ENCODE measurements at regions not wholly inside any gene's neighbourhood (a gene's known extent, or its start where the extent isn't known, plus 50 kb on each side); places are given as distances from the start of the nearest gene placed in this dataset.

DNA sequence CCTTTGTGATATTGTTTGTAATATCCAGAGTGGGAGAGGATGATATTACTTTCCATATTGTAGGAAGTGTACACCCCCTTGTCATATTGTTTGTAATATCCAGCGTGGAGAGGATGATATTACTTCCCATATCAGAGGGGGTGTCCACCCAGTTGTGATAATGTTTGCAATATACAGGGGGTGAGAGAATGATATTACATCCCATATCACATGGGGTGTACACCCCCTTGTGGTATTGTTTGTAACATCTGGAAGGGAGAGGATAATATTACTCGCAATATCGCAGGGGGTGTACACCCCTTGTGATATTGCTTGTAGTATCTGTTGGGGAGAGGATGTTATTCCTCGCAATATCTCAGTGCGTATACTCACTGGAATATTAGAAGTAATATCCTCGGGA is 61.5 kb downstream of the PRSS23 start:
- Histone ChIP-seq H3K9ac (ENCODE audit: insufficient read length) (no peak overlapping the region), H3K4me3 (no peak overlapping the region), H3K36me3 (ENCODE audit: insufficient read depth, low read length) (no peaks in the 10 kb centered on the region), H3K27ac (no peak overlapping the region), H3K9me3 (ENCODE audit: low read depth, low read length) (no peaks in the 10 kb centered on the region)
- no peak for DNase-seq (ENCODE audit: low read depth, low spot score)
- no peak for TF ChIP-seq POLR2AphosphoS5 (IDR thresholded peaks at IDR 0.05; ENCODE audit: borderline replicate concordance, low read depth, low read length)
- TF ChIP-seq FOXP2 (optimal IDR thresholded peaks at IDR 0.05; ENCODE audit: control extremely low read depth, extremely low read length, insufficient read depth): no peak
- no peak for TF ChIP-seq EZH2 (IDR thresholded peaks at IDR 0.05)

DNA sequence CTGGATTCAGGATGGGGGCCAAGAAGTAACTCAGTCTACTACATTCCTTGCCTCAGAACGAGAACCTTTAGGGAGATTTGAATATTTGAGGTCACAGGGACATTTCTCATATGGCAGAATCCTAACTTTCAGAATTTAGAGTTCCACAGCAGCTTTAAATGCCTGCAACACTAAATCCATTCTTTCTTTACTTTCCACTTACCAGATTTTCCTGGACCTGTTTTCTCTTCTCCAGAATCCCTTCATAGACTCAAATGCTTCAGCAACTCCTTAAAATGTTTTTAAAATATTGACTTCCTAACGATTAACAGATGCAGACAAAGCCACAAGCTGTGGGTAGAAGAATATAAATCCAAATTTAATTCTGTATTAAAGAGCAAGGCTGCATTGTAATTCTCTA is 63.1 kb downstream of the PRSS23 start:
- no peak overlapping the region for H3K9ac ChIP-seq (ENCODE audit: insufficient read length)
- H3K9me3 ChIP-seq (ENCODE audit: low read depth, low read length): no peaks in the 10 kb centered on the region
- DNase-seq (ENCODE audit: low read depth, low spot score): no peak
- H3K36me3 ChIP-seq (ENCODE audit: insufficient read depth, low read length): no peaks in the 10 kb centered on the region
- no peak overlapping the region for H3K4me3 ChIP-seq
- TF ChIP-seq POLR2AphosphoS5 (IDR thresholded peaks at IDR 0.05; ENCODE audit: borderline replicate concordance, low read depth, low read length) (no peak), FOXP2 (optimal IDR thresholded peaks at IDR 0.05; ENCODE audit: control extremely low read depth, extremely low read length, insufficient read depth) (no peak), EZH2 (IDR thresholded peaks at IDR 0.05) (no peak)
- H3K27ac ChIP-seq: no peak overlapping the region

DNA sequence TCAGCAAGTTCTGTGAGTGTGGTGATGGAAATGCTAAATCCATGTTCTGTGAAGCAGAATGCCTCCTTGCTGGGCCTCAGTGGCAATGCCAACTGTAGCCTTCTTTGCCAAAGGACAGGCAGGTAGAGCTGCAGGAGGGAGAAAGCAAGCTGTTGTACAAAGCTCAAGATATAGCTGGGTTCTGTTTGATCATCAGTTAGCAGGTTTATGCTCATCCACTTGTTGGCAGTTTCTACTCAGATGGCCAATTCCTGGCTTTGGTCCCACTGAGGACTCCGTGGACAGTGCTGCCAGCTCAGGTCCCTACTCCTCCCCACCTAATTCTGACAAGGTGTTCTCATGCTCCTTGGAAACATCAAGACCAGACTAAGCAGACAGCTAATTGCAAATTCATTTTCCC is 65.1 kb downstream of the PRSS23 start:
- no peaks in the 10 kb centered on the region for H3K9me3 ChIP-seq (ENCODE audit: low read depth, low read length)
- no peak overlapping the region for H3K9ac ChIP-seq (ENCODE audit: insufficient read length)
- H3K27ac ChIP-seq: no peak overlapping the region
- H3K4me3 ChIP-seq: no peak overlapping the region
- TF ChIP-seq POLR2AphosphoS5 (IDR thresholded peaks at IDR 0.05; ENCODE audit: borderline replicate concordance, low read depth, low read length) (no peak), EZH2 (IDR thresholded peaks at IDR 0.05) (no peak), FOXP2 (optimal IDR thresholded peaks at IDR 0.05; ENCODE audit: control extremely low read depth, extremely low read length, insufficient read depth) (no peak)
- DNase-seq (ENCODE audit: low read depth, low spot score): no peak
- no peaks in the 10 kb centered on the region for H3K36me3 ChIP-seq (ENCODE audit: insufficient read depth, low read length)

DNA sequence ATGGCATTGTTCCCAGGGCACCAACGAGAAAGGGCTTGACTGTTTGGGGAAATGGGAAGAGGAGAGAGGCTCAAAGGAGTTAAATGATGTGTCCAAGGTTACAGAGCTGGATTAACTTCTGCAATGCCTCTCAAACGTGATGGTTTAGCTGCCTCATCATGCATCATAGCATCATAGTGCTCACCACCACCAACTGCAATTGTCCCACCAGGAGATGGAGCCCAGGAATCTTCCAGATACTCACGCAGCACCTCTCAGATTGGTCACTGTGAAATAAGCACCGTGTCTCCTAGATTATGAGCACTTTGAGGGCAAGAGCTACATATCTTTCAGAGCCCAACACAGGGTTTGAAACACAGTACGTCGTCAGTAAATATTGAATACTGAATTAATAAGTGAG is 69.2 kb downstream of the PRSS23 start:
- no peak for DNase-seq (ENCODE audit: low read depth, low spot score)
- Histone ChIP-seq H3K36me3 (ENCODE audit: insufficient read depth, low read length) (no peaks in the 10 kb centered on the region), H3K27ac (no peak overlapping the region), H3K9me3 (ENCODE audit: low read depth, low read length) (no peaks in the 10 kb centered on the region), H3K9ac (ENCODE audit: insufficient read length) (no peak overlapping the region), H3K4me3 (no peak overlapping the region)
- TF ChIP-seq POLR2AphosphoS5 (IDR thresholded peaks at IDR 0.05; ENCODE audit: borderline replicate concordance, low read depth, low read length) (no peak), EZH2 (IDR thresholded peaks at IDR 0.05) (no peak), FOXP2 (optimal IDR thresholded peaks at IDR 0.05; ENCODE audit: control extremely low read depth, extremely low read length, insufficient read depth) (no peak)

DNA sequence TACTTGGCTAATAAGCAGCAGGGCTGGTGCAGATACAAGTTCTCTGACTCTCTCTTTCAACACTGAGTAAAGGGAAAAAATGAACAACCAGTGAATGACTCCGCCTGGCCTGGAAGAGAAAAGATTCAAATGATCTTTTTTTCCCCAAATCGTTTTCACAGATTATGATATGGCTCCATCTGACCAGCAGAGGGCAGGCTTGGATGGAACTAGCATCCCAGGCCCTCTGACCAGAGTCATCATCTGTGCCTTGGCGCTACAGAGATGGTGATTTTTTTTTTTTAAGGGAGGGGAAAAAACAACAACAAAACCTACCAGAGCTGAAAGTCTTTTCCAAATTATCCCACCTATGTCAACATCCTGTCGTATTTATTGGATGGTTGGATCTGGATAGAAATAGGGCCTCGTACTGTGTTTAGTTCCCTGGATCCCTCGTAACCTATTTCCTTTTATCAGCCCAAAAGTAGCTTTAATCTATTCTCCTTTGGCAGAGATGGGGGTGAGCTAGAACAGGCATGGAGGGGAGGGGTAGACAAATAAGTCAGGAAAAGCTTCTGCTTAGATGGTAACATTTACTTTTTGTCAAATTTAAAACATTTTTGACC is 69.7 kb downstream of the PRSS23 start:
- Histone ChIP-seq H3K9me3 (ENCODE audit: low read depth, low read length) (no peaks in the 10 kb centered on the region), H3K4me3 (no peak overlapping the region), H3K36me3 (ENCODE audit: insufficient read depth, low read length) (no peaks in the 10 kb centered on the region), H3K9ac (ENCODE audit: insufficient read length) (no peak overlapping the region), H3K27ac (no peak overlapping the region)
- no peak for TF ChIP-seq EZH2 (IDR thresholded peaks at IDR 0.05)
- DNase-seq (ENCODE audit: low read depth, low spot score): peak; percentile 22

DNA sequence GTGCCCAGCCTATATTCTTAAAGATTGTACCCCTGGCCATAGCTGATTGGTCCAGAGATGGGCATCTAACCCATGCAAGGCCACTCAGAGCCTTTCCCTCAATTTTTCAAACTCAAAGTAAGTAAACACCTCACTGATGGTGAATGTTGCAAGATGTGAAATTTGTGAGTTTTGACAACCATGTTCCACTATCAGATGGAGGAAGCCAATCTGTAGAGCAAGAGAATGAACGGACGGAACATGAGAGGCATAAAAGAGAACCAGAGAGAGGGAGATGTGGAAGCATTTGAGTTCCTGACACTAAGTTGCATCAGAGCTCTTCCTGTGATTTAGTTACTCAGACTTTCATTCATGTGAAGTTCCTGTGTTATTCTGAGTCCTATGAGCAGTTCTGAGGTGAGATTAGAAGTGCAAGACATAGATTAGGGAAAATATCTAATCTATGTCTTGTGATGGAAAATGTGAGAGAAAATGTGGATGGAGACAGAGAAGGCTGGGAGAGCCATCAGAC is 73.3 kb downstream of the PRSS23 start:
- no peak overlapping the region for H3K4me3 ChIP-seq
- no peak overlapping the region for H3K27ac ChIP-seq
- no peaks in the 10 kb centered on the region for H3K36me3 ChIP-seq (ENCODE audit: insufficient read depth, low read length)
- TF ChIP-seq POLR2AphosphoS5 (IDR thresholded peaks at IDR 0.05; ENCODE audit: borderline replicate concordance, low read depth, low read length): no peak
- H3K9ac ChIP-seq (ENCODE audit: insufficient read length): no peak overlapping the region
- no peak for DNase-seq (ENCODE audit: low read depth, low spot score)
- no peaks in the 10 kb centered on the region for H3K9me3 ChIP-seq (ENCODE audit: low read depth, low read length)

DNA sequence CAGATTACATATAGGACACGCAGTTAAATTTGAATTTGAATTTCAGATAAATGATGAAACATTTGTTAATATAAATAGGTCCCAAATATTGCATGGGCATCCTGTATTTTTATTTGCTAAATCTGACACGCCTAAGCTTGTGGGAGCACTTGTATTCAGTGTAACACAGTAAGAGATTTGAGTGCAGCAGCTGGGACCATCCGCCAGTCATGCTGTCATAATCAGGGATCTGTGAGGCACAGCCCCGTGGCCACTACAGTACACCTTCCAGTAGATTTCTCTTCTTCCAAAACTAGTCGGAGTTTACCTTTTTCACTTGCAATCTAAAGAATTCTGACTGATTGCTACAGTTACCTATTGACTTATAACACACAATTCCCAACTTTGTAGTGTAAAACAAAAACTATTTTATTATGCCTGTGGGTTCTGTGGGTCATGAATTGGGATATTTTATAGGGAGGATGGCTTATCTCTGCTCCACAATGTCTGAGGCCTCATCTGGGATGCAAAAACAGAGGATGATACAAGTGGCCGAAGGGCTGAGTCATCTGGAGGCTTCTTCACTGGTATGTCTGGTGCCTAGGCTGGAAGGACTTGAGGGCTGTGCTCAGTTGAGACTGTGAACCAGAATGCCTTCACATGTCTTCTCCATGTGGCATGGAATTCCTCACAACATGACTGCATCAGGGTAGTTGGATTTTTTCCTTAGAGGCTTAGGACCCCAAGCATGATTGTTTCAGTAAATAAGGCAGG is 74.1 kb downstream of the PRSS23 start:
- Histone ChIP-seq H3K27ac (no peak overlapping the region), H3K4me3 (no peak overlapping the region), H3K36me3 (ENCODE audit: insufficient read depth, low read length) (no peaks in the 10 kb centered on the region), H3K9ac (ENCODE audit: insufficient read length) (no peak overlapping the region), H3K9me3 (ENCODE audit: low read depth, low read length) (no peaks in the 10 kb centered on the region)
- no peak for DNase-seq (ENCODE audit: low read depth, low spot score)
- TF ChIP-seq FOXP2 (optimal IDR thresholded peaks at IDR 0.05; ENCODE audit: control extremely low read depth, extremely low read length, insufficient read depth) (no peak), EZH2 (IDR thresholded peaks at IDR 0.05) (no peak), POLR2AphosphoS5 (IDR thresholded peaks at IDR 0.05; ENCODE audit: borderline replicate concordance, low read depth, low read length) (no peak)

DNA sequence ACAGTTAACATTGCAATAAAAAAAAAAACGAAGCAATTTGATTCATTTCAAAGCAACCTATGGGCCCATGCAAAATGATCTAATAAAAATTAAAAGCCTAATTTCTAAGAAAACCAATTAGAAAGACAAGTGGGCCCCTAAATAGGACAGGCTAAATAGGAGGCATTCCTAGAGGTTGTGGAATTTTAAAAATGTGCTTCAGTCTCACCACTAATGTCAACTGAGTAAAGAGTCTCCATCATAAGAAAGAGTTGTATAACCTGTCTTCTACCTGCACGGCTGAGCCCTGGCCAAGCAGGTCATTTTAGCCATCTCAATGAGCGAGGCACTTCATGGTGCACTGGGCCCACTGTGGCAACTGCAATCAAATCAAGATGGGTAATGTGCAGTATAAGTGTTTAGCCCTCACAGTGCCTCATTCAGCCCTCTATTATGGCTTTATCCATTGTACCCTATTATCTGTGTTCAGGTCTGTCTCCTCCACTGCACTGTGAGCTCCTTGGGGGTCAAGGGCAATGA is 76.4 kb downstream of the PRSS23 start:
- Histone ChIP-seq H3K4me3 (no peak overlapping the region), H3K9me3 (ENCODE audit: low read depth, low read length) (no peaks in the 10 kb centered on the region), H3K9ac (ENCODE audit: insufficient read length) (no peak overlapping the region), H3K36me3 (ENCODE audit: insufficient read depth, low read length) (no peaks in the 10 kb centered on the region), H3K27ac (no peak overlapping the region)
- DNase-seq (ENCODE audit: low read depth, low spot score): no peak
- TF ChIP-seq EZH2 (IDR thresholded peaks at IDR 0.05) (no peak), FOXP2 (optimal IDR thresholded peaks at IDR 0.05; ENCODE audit: control extremely low read depth, extremely low read length, insufficient read depth) (no peak), POLR2AphosphoS5 (IDR thresholded peaks at IDR 0.05; ENCODE audit: borderline replicate concordance, low read depth, low read length) (no peak)
